ENCODE measurements at regions not wholly inside any gene's neighbourhood (a gene's known extent, or its start where the extent isn't known, plus 50 kb on each side); places are given as distances from the start of the nearest gene placed in this dataset.
"Not testable (repeated sequence)": the region's sequence is repeated elsewhere in the genome, so short reads cannot be mapped to it uniquely, and the experiment has no call there.

DNA sequence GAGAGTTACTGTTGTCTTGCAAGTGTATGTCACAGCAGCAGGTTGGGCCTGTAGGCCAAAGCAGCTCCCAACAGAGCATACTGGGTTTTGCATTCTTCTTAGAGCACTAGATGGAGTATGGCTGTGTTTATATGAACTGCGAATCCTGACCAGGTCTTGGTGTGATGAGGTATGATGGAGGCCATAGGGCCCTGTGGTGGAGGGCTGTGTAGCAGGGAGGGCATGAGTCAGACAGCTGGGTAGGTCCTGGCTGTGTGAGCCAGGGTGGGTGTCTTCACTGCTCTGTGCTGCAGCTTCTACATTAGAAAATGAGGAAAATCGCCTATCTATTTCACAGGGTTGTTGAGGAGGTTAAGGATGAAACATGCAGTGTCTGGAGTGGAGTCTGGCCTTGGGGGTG, 124.2 kb downstream of the BUB3 start:
- no peaks in the 10 kb centered on the region for H3K36me3 ChIP-seq (ENCODE audit: insufficient read depth, low read length)
- H3K4me1 ChIP-seq (ENCODE audit: insufficient read depth, low read length) = no peaks in the 10 kb centered on the region
- H3K4me1 Mint-ChIP-seq = peaks cover 0 to 5% (median 0%) of the 10 kb centered on the region in 4 donors
- peaks cover 0 to 4% (median 1%) of the 10 kb centered on the region in 8 donors for H3K9me3 Mint-ChIP-seq
- H3K36me3 Mint-ChIP-seq = peaks cover 2 to 18% of the 10 kb centered on the region in 2 donors
- no peak for DNase-seq
- no peak overlapping the region for H3K4me3 Mint-ChIP-seq
- no peaks in the 10 kb centered on the region for H3K9me3 ChIP-seq (ENCODE audit: control insufficient read depth in 1 of 2, low read length in 2 of 2)
- CTCF ChIA-PET (ENCODE audit: partially characterized antibody) = no interaction called here
- H3K27me3 ChIP-seq (ENCODE audit: insufficient read depth, low read length) = no peaks in the 10 kb centered on the region
- intact Hi-C loops (cut with micrococcal nuclease) = no loop called here
- H3K27ac Mint-ChIP-seq = no peak overlapping the region
- H3K4me3 ChIP-seq (ENCODE audit: low read length in 2 of 2) = no peak overlapping the region
- POLR2A ChIA-PET (ENCODE audit: partially characterized antibody) = no interaction called here
- H3K27ac ChIP-seq (ENCODE audit: low read depth, low read length) = no peak overlapping the region
- peaks cover 5 to 8% of the 10 kb centered on the region in 2 donors for H3K27me3 Mint-ChIP-seq

DNA sequence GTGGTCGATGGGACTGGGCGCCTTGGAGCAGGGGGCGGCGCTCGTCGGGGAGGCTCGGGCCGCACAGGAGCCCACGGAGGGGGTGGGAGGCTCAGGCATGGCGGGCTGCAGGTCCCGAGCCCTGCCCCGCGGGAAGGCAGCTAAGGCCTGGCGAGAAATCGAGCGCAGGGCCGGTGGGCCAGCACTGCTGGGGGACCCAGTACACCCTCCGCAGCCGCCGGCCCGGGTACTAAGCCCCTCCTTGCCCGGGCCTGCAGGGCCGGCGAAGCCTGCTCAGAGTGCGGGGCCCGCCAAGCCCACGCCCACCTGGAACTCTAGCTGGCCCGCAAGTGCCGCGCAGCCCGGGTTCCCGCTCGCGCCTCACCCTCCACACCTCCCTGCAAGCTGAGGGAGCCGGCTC, 129.2 kb downstream of the BUB3 start:
- H3K36me3 ChIP-seq (ENCODE audit: insufficient read depth, low read length); POLR2A ChIA-PET (ENCODE audit: partially characterized antibody); H3K27ac ChIP-seq (ENCODE audit: low read depth, low read length); H3K27ac Mint-ChIP-seq; H3K9me3 Mint-ChIP-seq; H3K4me1 Mint-ChIP-seq; H3K27me3 Mint-ChIP-seq; intact Hi-C loops (cut with micrococcal nuclease); CTCF ChIA-PET (ENCODE audit: partially characterized antibody); H3K4me3 Mint-ChIP-seq; H3K9me3 ChIP-seq (ENCODE audit: control insufficient read depth in 1 of 2, low read length in 2 of 2); H3K4me1 ChIP-seq (ENCODE audit: insufficient read depth, low read length); DNase-seq; H3K4me3 ChIP-seq (ENCODE audit: low read length in 2 of 2); H3K27me3 ChIP-seq (ENCODE audit: insufficient read depth, low read length): not testable (repeated sequence)
- peaks cover 7 to 38% of the 10 kb centered on the region in 2 donors for H3K36me3 Mint-ChIP-seq

DNA sequence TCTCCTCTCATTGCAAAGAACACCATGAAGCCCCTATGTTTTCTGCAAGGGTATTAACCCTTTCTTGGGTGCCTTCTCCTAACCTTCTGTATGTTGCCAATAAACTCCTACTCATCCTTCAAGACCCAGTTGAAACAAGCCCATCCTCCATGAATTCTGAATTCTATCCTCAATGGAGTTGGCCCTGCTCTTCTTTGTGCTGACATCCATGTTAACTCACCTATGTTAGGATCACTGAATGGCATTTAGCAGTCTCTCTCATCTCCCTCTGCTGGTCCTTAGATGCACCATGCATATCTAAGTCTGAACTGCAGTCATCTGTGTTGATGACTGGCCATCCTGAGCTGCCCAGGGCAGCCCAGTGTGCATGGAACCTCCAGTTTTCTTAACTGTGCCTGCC, 129.8 kb downstream of the BUB3 start:
- CTCF ChIA-PET (ENCODE audit: partially characterized antibody) = interaction anchor here (0.7 kb wide), 1 partner anchor 43 kb away, joined by 3 read pairs; no protein-coding TSS in a partner anchor
- Mint-ChIP-seq H3K4me1 (peaks cover 0 to 3% (median 0%) of the 10 kb centered on the region in 4 donors), H3K4me3 (no peak overlapping the region)

DNA sequence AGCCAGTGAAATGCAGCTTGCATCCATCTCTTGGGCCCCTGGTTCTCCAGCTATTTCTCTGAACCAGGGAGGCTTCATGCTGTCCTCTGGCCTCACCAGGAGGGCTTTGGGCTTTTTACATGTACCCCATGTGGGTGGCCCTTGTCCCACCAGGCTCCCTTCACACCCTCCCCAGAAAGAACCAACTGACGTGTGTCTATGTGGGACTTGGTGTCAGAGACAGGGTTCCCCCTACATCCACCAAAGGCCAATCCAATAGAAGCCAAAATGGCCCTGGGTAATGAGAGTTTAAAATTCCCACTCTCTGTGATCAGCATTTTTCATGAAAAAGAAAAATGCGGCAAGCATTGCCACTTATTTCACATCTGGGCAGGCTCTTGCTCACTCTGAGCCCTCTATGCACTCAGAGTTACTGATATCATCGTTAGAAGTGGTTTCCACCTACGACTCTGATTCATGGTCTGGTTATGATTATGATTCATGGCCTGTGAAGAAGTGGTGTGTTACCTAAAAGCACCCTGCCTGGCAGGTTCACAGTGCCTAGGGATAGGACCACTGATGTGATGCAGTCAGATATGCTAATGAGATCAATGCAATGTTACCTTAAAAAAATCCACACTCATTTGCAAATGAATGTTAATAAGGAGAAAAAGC, 133.5 kb downstream of the BUB3 start:
- no peak for DNase-seq
- intact Hi-C loops (cut with micrococcal nuclease) = no loop called here
- H3K27ac Mint-ChIP-seq = no peak overlapping the region
- no peaks in the 10 kb centered on the region for H3K27me3 Mint-ChIP-seq
- peaks cover 0 to 3% (median 0%) of the 10 kb centered on the region in 4 donors for H3K4me1 Mint-ChIP-seq
- no peak overlapping the region for H3K4me3 Mint-ChIP-seq
- no peaks in the 10 kb centered on the region for H3K4me1 ChIP-seq (ENCODE audit: insufficient read depth, low read length)
- no peak overlapping the region for H3K27ac ChIP-seq (ENCODE audit: low read depth, low read length)
- ChIA-PET POLR2A (ENCODE audit: partially characterized antibody) (no interaction called here), CTCF (ENCODE audit: partially characterized antibody) (no interaction called here)
- no peaks in the 10 kb centered on the region for H3K27me3 ChIP-seq (ENCODE audit: insufficient read depth, low read length)
- peaks cover 0 to 16% (median 7%) of the 10 kb centered on the region in 8 donors for H3K9me3 Mint-ChIP-seq
- no peaks in the 10 kb centered on the region for H3K9me3 ChIP-seq (ENCODE audit: control insufficient read depth in 1 of 2, low read length in 2 of 2)
- no peaks in the 10 kb centered on the region for H3K36me3 ChIP-seq (ENCODE audit: insufficient read depth, low read length)
- H3K36me3 Mint-ChIP-seq = peaks cover 9 to 25% of the 10 kb centered on the region in 2 donors
- no peak overlapping the region for H3K4me3 ChIP-seq (ENCODE audit: low read length in 2 of 2)

More for the DNA sequence above, 129.8 kb downstream of the BUB3 start:
- intact Hi-C loops (cut with micrococcal nuclease) = no loop called here
- no peaks in the 10 kb centered on the region for H3K4me1 ChIP-seq (ENCODE audit: insufficient read depth, low read length)
- H3K9me3 Mint-ChIP-seq = peaks cover 0 to 2% (median 0%) of the 10 kb centered on the region in 8 donors
- no peaks in the 10 kb centered on the region for H3K27me3 Mint-ChIP-seq
- no peaks in the 10 kb centered on the region for H3K27me3 ChIP-seq (ENCODE audit: insufficient read depth, low read length)
- no peak overlapping the region for H3K4me3 ChIP-seq (ENCODE audit: low read length in 2 of 2)
- H3K36me3 ChIP-seq (ENCODE audit: insufficient read depth, low read length) = no peaks in the 10 kb centered on the region
- DNase-seq = no peak
- POLR2A ChIA-PET (ENCODE audit: partially characterized antibody) = no interaction called here
- peaks cover 7 to 38% of the 10 kb centered on the region in 2 donors for H3K36me3 Mint-ChIP-seq
- no peak overlapping the region for H3K27ac Mint-ChIP-seq
- H3K27ac ChIP-seq (ENCODE audit: low read depth, low read length) = no peak overlapping the region
- H3K9me3 ChIP-seq (ENCODE audit: control insufficient read depth in 1 of 2, low read length in 2 of 2) = no peaks in the 10 kb centered on the region

DNA sequence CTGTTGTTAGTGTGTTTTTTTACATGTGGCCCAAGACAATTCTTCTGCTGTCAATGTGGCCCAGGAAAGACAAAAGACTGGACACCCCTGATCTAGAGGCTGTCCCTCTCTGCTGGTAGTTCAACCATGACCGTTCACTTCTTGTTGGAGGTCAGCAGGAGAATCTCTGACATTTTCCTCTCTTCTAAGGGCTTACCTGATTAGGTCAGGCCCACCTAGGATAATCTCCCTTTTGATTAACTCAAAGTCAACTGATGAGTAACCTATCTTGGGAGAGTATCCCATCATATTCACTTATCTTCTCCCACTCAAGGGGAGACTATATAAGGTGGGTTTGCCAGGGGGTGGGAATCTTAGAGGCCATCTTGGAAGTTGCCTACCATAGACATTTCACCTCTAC, 135.2 kb downstream of the BUB3 start:
- POLR2A ChIA-PET (ENCODE audit: partially characterized antibody) = no interaction called here
- peaks cover 6 to 17% of the 10 kb centered on the region in 2 donors for H3K36me3 Mint-ChIP-seq
- H3K9me3 Mint-ChIP-seq = peaks cover 0 to 16% (median 7%) of the 10 kb centered on the region in 8 donors
- H3K27ac Mint-ChIP-seq = no peak overlapping the region
- no peak for DNase-seq
- no peaks in the 10 kb centered on the region for H3K4me1 Mint-ChIP-seq
- no peaks in the 10 kb centered on the region for H3K27me3 ChIP-seq (ENCODE audit: insufficient read depth, low read length)
- no peaks in the 10 kb centered on the region for H3K4me1 ChIP-seq (ENCODE audit: insufficient read depth, low read length)
- CTCF ChIA-PET (ENCODE audit: partially characterized antibody) = no interaction called here
- H3K4me3 ChIP-seq (ENCODE audit: low read length in 2 of 2) = no peak overlapping the region
- no peak overlapping the region for H3K27ac ChIP-seq (ENCODE audit: low read depth, low read length)
- no peaks in the 10 kb centered on the region for H3K27me3 Mint-ChIP-seq
- H3K36me3 ChIP-seq (ENCODE audit: insufficient read depth, low read length) = no peaks in the 10 kb centered on the region
- intact Hi-C loops (cut with micrococcal nuclease) = no loop called here
- no peak overlapping the region for H3K4me3 Mint-ChIP-seq
- H3K9me3 ChIP-seq (ENCODE audit: control insufficient read depth in 1 of 2, low read length in 2 of 2) = no peaks in the 10 kb centered on the region

DNA sequence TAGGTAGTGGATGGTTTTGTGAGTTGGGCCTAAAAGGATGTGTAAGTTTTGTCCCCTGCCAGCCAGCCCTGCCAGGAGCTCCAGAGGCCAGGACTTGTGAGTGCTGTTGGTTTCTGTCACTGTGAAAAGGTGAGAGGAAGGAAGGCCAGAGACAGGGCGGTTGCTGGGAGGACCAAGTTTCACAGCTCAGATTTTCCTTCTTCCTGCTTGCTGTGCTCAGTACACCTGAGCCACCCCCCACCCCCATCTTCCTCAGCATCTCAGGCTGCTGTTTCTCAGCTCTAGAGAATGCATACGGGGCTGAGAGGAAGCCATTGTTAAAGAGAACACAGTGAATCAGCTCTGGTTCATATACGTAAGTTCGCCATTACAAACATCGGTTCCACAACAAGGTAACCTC, 139.9 kb downstream of the BUB3 start:
- Mint-ChIP-seq H3K36me3 (peaks cover 0 to 2% of the 10 kb centered on the region in 2 donors), H3K27ac (no peak overlapping the region), H3K4me1 (no peaks in the 10 kb centered on the region), H3K27me3 (no peaks in the 10 kb centered on the region), H3K4me3 (no peak overlapping the region), H3K9me3 (peaks cover 0 to 16% (median 6%) of the 10 kb centered on the region in 8 donors)
- Histone ChIP-seq H3K4me3 (ENCODE audit: low read length in 2 of 2) (no peak overlapping the region), H3K4me1 (ENCODE audit: insufficient read depth, low read length) (no peaks in the 10 kb centered on the region), H3K9me3 (ENCODE audit: control insufficient read depth in 1 of 2, low read length in 2 of 2) (no peaks in the 10 kb centered on the region), H3K36me3 (ENCODE audit: insufficient read depth, low read length) (no peaks in the 10 kb centered on the region), H3K27ac (ENCODE audit: low read depth, low read length) (no peak overlapping the region), H3K27me3 (ENCODE audit: insufficient read depth, low read length) (no peaks in the 10 kb centered on the region)
- POLR2A ChIA-PET (ENCODE audit: partially characterized antibody) = no interaction called here
- DNase-seq = no peak
- intact Hi-C loops (cut with micrococcal nuclease) = no loop called here
- CTCF ChIA-PET (ENCODE audit: partially characterized antibody) = no interaction called here

DNA sequence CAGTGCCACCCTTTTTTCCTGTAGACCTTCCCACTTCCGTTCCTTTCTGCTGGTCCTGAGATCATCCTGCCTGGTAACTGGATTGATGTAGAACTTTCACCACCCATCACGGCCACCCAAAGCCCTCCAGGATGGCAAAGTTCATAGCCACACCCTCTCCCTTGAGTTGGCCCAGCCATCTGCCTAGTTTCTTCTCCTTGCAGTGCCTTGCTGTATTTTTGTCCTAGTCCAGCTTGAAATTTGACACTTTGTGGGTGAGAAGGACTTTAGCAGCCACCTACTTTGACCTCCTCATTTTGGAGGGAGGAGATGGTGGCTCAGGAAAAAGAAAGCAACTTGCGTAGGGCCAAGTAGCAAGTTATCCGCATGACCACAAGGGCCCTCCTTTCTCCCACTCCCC, 140.7 kb downstream of the BUB3 start:
- intact Hi-C loops (cut with micrococcal nuclease) = no loop called here
- H3K4me3 Mint-ChIP-seq = peak overlapping the region in 1 of 8 donors; percentile 17
- CTCF ChIA-PET (ENCODE audit: partially characterized antibody) = no interaction called here
- H3K4me3 ChIP-seq (ENCODE audit: low read length in 2 of 2) = no peak overlapping the region
- no peaks in the 10 kb centered on the region for H3K4me1 ChIP-seq (ENCODE audit: insufficient read depth, low read length)
- H3K36me3 Mint-ChIP-seq = peaks cover 0 to 1% of the 10 kb centered on the region in 2 donors
- H3K27ac Mint-ChIP-seq = no peak overlapping the region
- POLR2A ChIA-PET (ENCODE audit: partially characterized antibody) = no interaction called here
- H3K4me1 Mint-ChIP-seq = no peaks in the 10 kb centered on the region
- H3K9me3 ChIP-seq (ENCODE audit: control insufficient read depth in 1 of 2, low read length in 2 of 2) = no peaks in the 10 kb centered on the region
- H3K27ac ChIP-seq (ENCODE audit: low read depth, low read length) = no peak overlapping the region
- H3K27me3 ChIP-seq (ENCODE audit: insufficient read depth, low read length) = no peaks in the 10 kb centered on the region
- peaks cover 0 to 9% (median 5%) of the 10 kb centered on the region in 8 donors for H3K9me3 Mint-ChIP-seq
- DNase-seq = no peak
- H3K36me3 ChIP-seq (ENCODE audit: insufficient read depth, low read length) = no peaks in the 10 kb centered on the region
- no peaks in the 10 kb centered on the region for H3K27me3 Mint-ChIP-seq
